HG03439 (cell line): ENCODE measurements at regions not wholly inside any gene's neighbourhood (a gene's known extent, or its start where the extent isn't known, plus 50 kb on each side); places are given as distances from the start of the nearest gene placed in this dataset.
A peak's percentile ranks its signal among the peaks of the same experiment; 100 is the strongest.
"Not testable (repeated sequence)": the region's sequence is repeated elsewhere in the genome, so short reads cannot be mapped to it uniquely, and the experiment has no call there.

ENCODE experiments used
- ATAC-seq: cut with Tn5 transposase; IDR thresholded peaks from one replicate; pipeline ENCODE4 v1.9.1; 2021; ENCODE audit warnings: mild to moderate bottlenecking, moderate library complexity; ENCODE audit not compliant: unreplicated experiment

GRCh38 chr9:63912451-63912850 lies 1372.6 kb downstream of the FOXD4L5 start:
- ATAC-seq, result not testable (repeated sequence)

GRCh38 chr9:63909076-63909475 lies 1375.9 kb downstream of the FOXD4L5 start:
- ATAC-seq, result not testable (repeated sequence)

- not testable (repeated sequence) for ATAC-seq
Measured at GRCh38 chr9:63899637-63900190, 1385.3 kb downstream of the FOXD4L5 start.

GRCh38 chr9:63881386-63881785 lies 1403.6 kb downstream of the FOXD4L5 start:
- ATAC-seq, result not testable (repeated sequence)

GRCh38 chr9:63876380-63876779 lies 1408.6 kb downstream of the FOXD4L5 start:
- not testable (repeated sequence) for ATAC-seq

GRCh38 chr9:63859475-63860215 lies 1425.4 kb downstream of the FOXD4L5 start:
- ATAC-seq, result no peak

- not testable (repeated sequence) for ATAC-seq
Measured at GRCh38 chr9:63859090-63859474, 1425.9 kb downstream of the FOXD4L5 start.

GRCh38 chr9:63853140-63853751 lies 1431.8 kb downstream of the FOXD4L5 start:
- not testable (repeated sequence) for ATAC-seq

DNA sequence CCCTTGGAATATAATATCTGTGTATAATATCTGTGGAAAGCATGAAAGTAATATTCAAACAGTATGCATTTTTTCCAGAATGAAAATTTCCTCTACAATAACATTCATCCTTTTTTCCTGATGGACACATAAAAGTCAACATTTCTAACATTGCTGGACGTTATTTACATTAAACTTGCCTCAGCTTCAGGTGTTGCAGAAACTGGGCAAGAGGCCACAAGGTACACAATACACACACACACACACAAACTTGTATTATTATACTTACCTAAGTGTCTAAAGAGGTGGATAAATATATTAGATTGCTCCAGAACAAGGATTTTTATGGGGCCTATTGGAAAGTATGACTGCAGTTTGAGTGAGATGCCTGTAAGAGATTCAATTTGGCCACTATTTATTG lies 1460.2 kb downstream of the FOXD4L5 start:
- ATAC-seq, result not testable (repeated sequence)

DNA sequence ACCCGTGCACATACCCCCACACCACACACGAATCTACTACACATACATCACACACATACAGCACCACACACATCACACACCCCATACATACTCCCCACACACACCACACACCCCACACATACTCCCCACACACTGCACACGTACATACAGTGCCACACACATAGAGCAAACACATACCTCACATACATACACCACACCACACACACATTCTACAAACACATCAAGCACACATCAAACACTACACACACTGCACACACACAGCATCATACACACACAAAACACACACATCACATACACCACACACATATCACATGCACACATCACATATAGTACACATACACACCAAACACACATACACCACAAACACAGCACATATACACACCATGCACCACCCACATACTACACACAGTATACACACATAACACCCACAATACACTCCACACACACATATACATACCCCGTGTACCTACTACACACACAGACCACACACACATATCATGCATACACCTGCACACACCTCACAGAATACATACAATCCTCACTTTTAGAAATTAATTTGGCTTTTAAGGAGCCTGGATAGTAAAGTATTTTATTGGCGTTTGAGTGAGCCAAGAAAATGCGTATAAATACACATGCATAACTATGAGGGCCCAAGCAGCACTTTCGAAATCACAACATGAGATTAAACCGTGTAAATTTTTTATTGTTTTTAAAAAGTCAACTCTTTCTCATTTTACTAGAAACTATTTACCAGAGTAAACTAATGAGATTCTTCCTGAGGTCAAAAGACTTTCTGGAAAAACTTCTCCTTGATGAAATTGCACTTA lies 1461.4 kb downstream of the FOXD4L5 start:
- not testable (repeated sequence) for ATAC-seq

DNA sequence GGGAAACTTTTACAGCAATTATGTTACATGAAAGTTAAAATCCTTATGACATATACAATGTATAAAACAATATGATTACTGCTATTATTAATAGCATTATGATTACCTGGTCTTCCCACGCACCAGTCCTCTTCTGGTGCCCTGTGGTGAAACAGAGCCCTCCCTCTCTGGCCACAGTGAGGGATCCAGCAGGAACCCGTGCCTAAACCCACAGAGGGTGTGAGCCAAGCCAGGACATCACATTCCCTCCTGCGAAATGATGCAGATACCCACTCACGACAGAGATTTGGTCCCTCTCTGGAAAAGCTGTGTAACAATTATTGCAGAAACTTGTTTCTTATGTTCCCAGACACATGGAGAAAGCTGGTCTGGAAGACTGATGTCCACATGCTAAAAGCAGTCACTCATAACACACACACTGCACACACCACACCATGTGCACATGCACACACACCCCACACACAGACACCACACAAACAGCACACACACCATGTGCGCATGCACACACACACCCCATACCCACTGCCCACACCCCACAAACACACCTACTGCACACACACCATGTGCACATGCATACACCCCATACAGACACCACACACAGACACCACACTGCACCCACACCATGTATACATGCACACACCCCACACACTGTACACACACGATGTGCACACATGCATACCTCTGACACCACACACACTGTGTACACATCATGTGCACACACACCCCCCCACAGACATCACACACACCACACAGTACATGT lies 1462.2 kb downstream of the FOXD4L5 start:
- not testable (repeated sequence) for ATAC-seq

GRCh38 chr9:63821293-63821692 lies 1463.7 kb downstream of the FOXD4L5 start:
- not testable (repeated sequence) for ATAC-seq

DNA sequence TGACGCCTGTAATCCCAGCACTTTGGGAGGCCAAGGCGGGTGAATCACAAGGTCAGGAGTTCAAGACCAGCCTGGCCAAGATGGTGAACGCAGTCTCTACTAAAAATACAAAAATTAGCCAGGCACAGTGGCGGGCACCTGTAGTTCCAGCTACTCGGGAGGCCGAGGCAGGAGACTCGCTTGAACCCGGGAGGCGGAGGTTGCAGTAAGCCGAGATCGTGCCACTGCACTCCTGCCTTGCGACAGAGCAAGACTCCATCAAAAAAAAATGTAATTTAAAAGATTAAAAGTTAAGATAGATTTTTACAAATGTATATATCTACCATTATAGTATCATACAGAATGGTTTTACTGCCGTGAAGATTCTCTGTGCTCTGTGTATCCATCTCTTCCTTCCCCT lies 1464.1 kb downstream of the FOXD4L5 start:
- not testable (repeated sequence) for ATAC-seq

DNA sequence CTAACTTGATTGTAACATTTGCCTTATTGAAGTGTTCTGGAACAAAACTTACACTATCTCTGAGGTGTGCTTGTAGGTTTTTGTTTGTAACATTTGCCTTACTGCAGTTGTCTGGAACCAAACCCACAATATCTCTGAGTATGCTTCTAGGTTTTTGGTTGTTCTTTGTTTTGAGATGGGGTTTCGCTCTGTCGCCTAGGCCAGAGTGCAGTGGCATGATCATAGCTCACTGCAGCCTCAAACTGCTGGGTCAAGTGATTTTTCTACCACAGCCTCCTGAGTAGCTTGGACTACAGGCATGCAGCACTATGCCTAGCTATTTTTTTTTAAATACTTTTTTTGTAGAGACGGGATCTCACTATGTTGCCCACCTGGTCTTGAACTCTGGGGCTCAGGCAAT lies 1464.6 kb downstream of the FOXD4L5 start:
- ATAC-seq, result not testable (repeated sequence)

- peak; percentile 74 for ATAC-seq
Measured at GRCh38 chr9:63817622-63818518, 1467.1 kb downstream of the FOXD4L5 start.

- ATAC-seq, result peak; percentile 71
Measured at GRCh38 chr9:63816751-63817621, 1468.0 kb downstream of the FOXD4L5 start.

- not testable (repeated sequence) for ATAC-seq
Measured at GRCh38 chr9:63814970-63815669, 1469.9 kb downstream of the FOXD4L5 start.
